H1 (cell line): ENCODE measurements at regions not wholly inside any gene's neighbourhood (a gene's known extent, or its start where the extent isn't known, plus 50 kb on each side); places are given as distances from the start of the nearest gene placed in this dataset.

Source experiments
- CTCF ChIA-PET: fragments of 300-600 bp; sonication (Branson Sonifier 250); formaldehyde crosslinking; loops from one replicate; lab custom pipeline; 2021; ENCODE audit not compliant: partially characterized antibody; lab: Charles Lee
- POLR2A ChIA-PET: fragments of 300-600 bp; sonication (Branson Sonifier 250); formaldehyde crosslinking; loops from one replicate; lab custom pipeline; 2021; ENCODE audit warnings: inconsistent platforms; ENCODE audit not compliant: partially characterized antibody; lab: Charles Lee
- DNase-seq, 2 experiments: peaks; one replicate each; pipeline versions ENCODE4 v3.0.0 to v3.0.0-alpha.2; 2010 to 2022; ENCODE audit warnings: low spot score in 2 of 2, low read depth in 1 of 2, mixed read lengths in 1 of 2
- FAIRE-seq: peaks from 2 replicates; lab custom pipeline; 2011; peaks lifted over from hg19 to GRCh38; lab: Jason Lieb, UNC
- H2AFZ ChIP-seq: 2 replicates; pipeline ENCODE4 v1.8.1; 2012; ENCODE audit warnings: low read length, inconsistent platforms
- H2AK5ac ChIP-seq: 2 replicates; pipeline ENCODE4 v1.6.1; 2013; ENCODE audit warnings: low read depth, low read length
- H2BK120ac ChIP-seq: replicated peaks from 2 replicates; pipeline ENCODE3; 2013; ENCODE audit warnings: low read depth, low read length, inconsistent platforms
- H2BK12ac ChIP-seq: 2 replicates; pipeline ENCODE4 v1.6.1; 2013; ENCODE audit warnings: low read depth, low read length
- H2BK15ac ChIP-seq: 2 replicates; pipeline ENCODE4 v1.6.1; 2013; ENCODE audit warnings: low read length
- H2BK20ac ChIP-seq: 2 replicates; pipeline ENCODE4 v1.6.1; 2013; ENCODE audit warnings: low read length
- H2BK5ac ChIP-seq: 2 replicates; pipeline ENCODE4 v1.6.1; 2013; ENCODE audit warnings: low read depth, low read length
- H3K14ac ChIP-seq: 2 replicates; pipeline ENCODE4 v1.6.1; 2013; ENCODE audit warnings: inconsistent platforms; ENCODE audit not compliant: insufficient read length
- H3K18ac ChIP-seq: 2 replicates; pipeline ENCODE4 v1.6.1; 2013; ENCODE audit warnings: low read length; ENCODE audit errors: extremely low read depth
- H3K23ac ChIP-seq: 2 replicates; pipeline ENCODE4 v1.6.1; 2013; ENCODE audit warnings: inconsistent platforms; ENCODE audit not compliant: insufficient read length
- H3K23me2 ChIP-seq: 2 replicates; pipeline ENCODE4 v1.6.1; 2013; ENCODE audit warnings: low read depth, low read length
- H3K27ac ChIP-seq: 2 replicates; pipeline ENCODE4 v1.6.1; 2011; ENCODE audit warnings: low read depth, low read length, inconsistent platforms
- H3K27me3 ChIP-seq, 4 experiments: replicated peaks in 1 of 4; 1 replicate in 1 of 4; 2 replicates in 3 of 4; pipeline versions ENCODE4 v1.6.1 to v1.8.1; 2011 to 2013; ENCODE audit warnings: low read length in 3 of 4, mild to moderate bottlenecking in 3 of 4, inconsistent platforms in 2 of 4, mixed read lengths in 2 of 4, moderate library complexity in 1 of 4; ENCODE audit not compliant: control insufficient read depth in 3 of 4, insufficient read depth in 3 of 4; ENCODE audit errors: extremely low read depth in 1 of 4
- H3K36me3 ChIP-seq, 4 experiments: 2 replicates each; pipeline versions ENCODE4 v1.6.1 to v1.8.1; 2011 to 2013; ENCODE audit warnings: mild to moderate bottlenecking in 4 of 4, low read length in 3 of 4, moderate library complexity in 2 of 4, control low read depth in 1 of 4, inconsistent platforms in 1 of 4; ENCODE audit not compliant: insufficient read depth in 4 of 4, control insufficient read depth in 2 of 4
- H3K4ac ChIP-seq: replicated peaks from 2 replicates; pipeline ENCODE3; 2013; ENCODE audit warnings: low read length, low read depth, mixed read lengths, inconsistent platforms; ENCODE audit not compliant: insufficient read length
- H3K4me1 ChIP-seq, 4 experiments: replicated peaks in 1 of 4; 1 replicate in 1 of 4; 2 replicates in 3 of 4; pipeline versions ENCODE4 v1.6.1 to v1.8.1; 2011 to 2013; ENCODE audit warnings: low read length in 3 of 4, inconsistent platforms in 2 of 4, mixed read lengths in 1 of 4; ENCODE audit not compliant: insufficient read depth in 4 of 4, control insufficient read depth in 3 of 4
- H3K4me2 ChIP-seq, 2 experiments: 2 replicates each; pipeline versions ENCODE4 v1.6.1 to v1.8.1; 2011 to 2013; ENCODE audit warnings: low read depth in 2 of 2, low read length in 2 of 2, control low read depth in 1 of 2, inconsistent platforms in 1 of 2, mild to moderate bottlenecking in 1 of 2; ENCODE audit not compliant: insufficient read depth in 1 of 2
- H3K4me3 ChIP-seq, 4 experiments: fragments of 200-600, 300-600 bp in 1 of 4; sonication (generic), shearing (Covaris generic), sonication (Bioruptor Twin) in 1 of 4; 2 replicates each; pipeline versions ENCODE4 v1.5.1 to v1.8.1; 2011 to 2016; ENCODE audit warnings: low read length in 4 of 4, low read depth in 3 of 4, control low read depth in 2 of 4, inconsistent platforms in 2 of 4, mild to moderate bottlenecking in 2 of 4, mixed read lengths in 1 of 4, moderate library complexity in 1 of 4; ENCODE audit not compliant: insufficient read depth in 2 of 4; ENCODE audit errors: extremely low read depth in 1 of 4
- H3K56ac ChIP-seq: replicated peaks from 2 replicates; pipeline ENCODE3; 2013; ENCODE audit warnings: low read depth, mild to moderate bottlenecking, mixed read lengths, low read length, inconsistent platforms; ENCODE audit not compliant: insufficient read length
- H3K79me1 ChIP-seq: 2 replicates; pipeline ENCODE4 v1.6.1; 2013; ENCODE audit warnings: low read depth, low read length, control low read depth
- H3K79me2 ChIP-seq, 2 experiments: 2 replicates each; pipeline versions ENCODE4 v1.6.1 to v1.8.1; 2012 to 2013; ENCODE audit warnings: low read length in 2 of 2, mild to moderate bottlenecking in 2 of 2, inconsistent platforms in 1 of 2; ENCODE audit not compliant: insufficient read depth in 2 of 2, control insufficient read depth in 1 of 2
- H3K9ac ChIP-seq, 4 experiments: replicated peaks in 1 of 4; 1 replicate in 1 of 4; 2 replicates in 3 of 4; pipeline versions ENCODE4 v1.6.1 to v1.8.1; 2011 to 2013; ENCODE audit warnings: low read depth in 3 of 4, low read length in 3 of 4, control low read depth in 2 of 4, mild to moderate bottlenecking in 2 of 4, moderate library complexity in 2 of 4, inconsistent platforms in 1 of 4; ENCODE audit errors: extremely low read depth in 1 of 4
- H3K9me3 ChIP-seq, 2 experiments: 2 replicates each; pipeline versions ENCODE4 v1.6.1 to v1.8.1; 2012 to 2013; ENCODE audit warnings: mild to moderate bottlenecking in 2 of 2, moderate library complexity in 2 of 2, control low read depth in 1 of 2, inconsistent platforms in 1 of 2, low read depth in 1 of 2, low read length in 1 of 2, mixed read lengths in 1 of 2; ENCODE audit not compliant: insufficient read depth in 2 of 2
- H4K20me1 ChIP-seq, 2 experiments: replicated peaks in 1 of 2; 2 replicates each; pipeline versions ENCODE3 to v1.8.1; 2011 to 2013; ENCODE audit warnings: inconsistent platforms in 2 of 2, low read length in 2 of 2, mild to moderate bottlenecking in 1 of 2; ENCODE audit not compliant: insufficient read depth in 2 of 2, control insufficient read depth in 1 of 2
- H4K5ac ChIP-seq: 2 replicates; pipeline ENCODE4 v1.6.1; 2013; ENCODE audit warnings: low read length, low read depth, mixed read lengths, inconsistent platforms; ENCODE audit not compliant: insufficient read length
- H4K8ac ChIP-seq: 2 replicates; pipeline ENCODE4 v1.8.0; 2013; ENCODE audit warnings: mild to moderate bottlenecking, moderate library complexity, low read length, inconsistent platforms; ENCODE audit not compliant: insufficient read depth; ENCODE audit errors: extremely low read depth
- H4K91ac ChIP-seq: replicated peaks from 2 replicates; pipeline ENCODE3; 2013; ENCODE audit warnings: low read length, mixed read lengths, inconsistent platforms; ENCODE audit not compliant: insufficient read length
- ASH2L ChIP-seq: fragments of 200-600, 300-600 bp; sonication (generic); IDR thresholded peaks from one replicate; pipeline ENCODE4 v1.7.1; 2017; ENCODE audit warnings: low read length
- HDAC6 ChIP-seq: IDR thresholded peaks from one replicate; pipeline ENCODE4 v1.7.1; 2012; ENCODE audit warnings: low read depth, mild to moderate bottlenecking, inconsistent platforms, low read length, moderate library complexity
- NANOG ChIP-seq: IDR thresholded peaks from 2 replicates; pipeline ENCODE4 v1.6.1; 2011; ENCODE audit warnings: low read length, low read depth, mild to moderate bottlenecking, inconsistent platforms; ENCODE audit not compliant: insufficient read depth, poor library complexity, severe bottlenecking
- POLR2A ChIP-seq, 2 experiments: IDR thresholded peaks; 1 replicate in 1 of 2; 2 replicates in 1 of 2; pipeline ENCODE4 v1.6.1; 2011; ENCODE audit warnings: low read depth in 2 of 2, low read length in 2 of 2, mild to moderate bottlenecking in 2 of 2; ENCODE audit errors: control extremely low read depth in 1 of 2
- POU5F1 ChIP-seq: IDR thresholded peaks from 2 replicates; pipeline ENCODE4 v1.6.1; 2011; ENCODE audit warnings: low read depth, mild to moderate bottlenecking, low read length, moderate library complexity
- SP4 ChIP-seq: IDR thresholded peaks from 2 replicates; pipeline ENCODE4 v1.6.1; 2012; ENCODE audit warnings: low read length, inconsistent platforms
- WGBS, 2 experiments: shearing (Covaris generic) in 1 of 2; methylation state at CpG; one replicate each; pipeline versions ENCODE4 v1.1.6 to v1.1.7; 2013 to 2015; ENCODE audit warnings: low lambda C conversion rate in 2 of 2, mixed read lengths in 2 of 2, inconsistent platforms in 1 of 2, low coverage in 1 of 2, missing lambda C conversion rate in 1 of 2; ENCODE audit not compliant: insufficient replicate concordance in 2 of 2, insufficient coverage in 1 of 2, insufficient read length in 1 of 2; ENCODE audit errors: extremely low coverage in 1 of 2, missing lambda C conversion rate in 1 of 2; 5-methylcytosine and 5-hydroxymethylcytosine counted together
- TF ChIP-seq, protein P1 (sequence below): IDR thresholded peaks from 2 replicates; pipeline ENCODE4 v1.6.1; 2011; ENCODE audit warnings: low read depth, mild to moderate bottlenecking, low read length; ENCODE audit not compliant: insufficient read depth

DNA sequence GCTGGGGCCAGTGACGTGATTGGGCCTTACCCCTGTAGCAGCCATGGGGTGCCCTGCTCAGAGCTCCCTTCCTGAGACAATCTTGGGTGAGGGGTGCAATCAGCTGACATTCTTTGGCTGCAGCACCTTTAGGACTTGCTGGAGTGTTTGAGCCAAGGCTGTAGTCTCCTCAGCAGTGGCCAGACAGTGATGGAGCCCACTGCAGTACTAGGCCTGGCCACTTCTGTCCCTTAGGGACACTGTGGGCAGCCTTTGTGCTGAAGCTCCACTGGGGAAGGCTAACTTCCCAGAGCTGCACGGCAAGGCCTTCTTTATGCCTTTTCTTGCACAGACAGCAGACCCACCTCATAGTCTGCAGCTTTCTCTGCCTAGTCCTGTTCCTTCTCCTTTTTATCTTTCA is 284.9 kb upstream of the IGF1R start:
- Histone ChIP-seq H3K79me2 (no peaks in the 10 kb centered on the region), H4K20me1 (peaks cover 0 to 2% of the 10 kb centered on the region in 2 experiments), H2BK120ac (no peak overlapping the region), H2BK5ac (no peak overlapping the region), H3K18ac (no peak overlapping the region), H3K4me1 (no peaks in the 10 kb centered on the region; a peak in 1 of 7 replicates), H4K8ac (no peak overlapping the region), H3K14ac (no peak overlapping the region), H3K4me2 (no peak overlapping the region), H3K79me1 (no peaks in the 10 kb centered on the region), H3K27me3 (no peaks in the 10 kb centered on the region), H3K23me2 (no peaks in the 10 kb centered on the region; the same call in 1 of the 2 replicates), H2BK20ac (no peak overlapping the region), H3K9me3 (no peaks in the 10 kb centered on the region), H3K23ac (no peak overlapping the region), H2BK15ac (no peak overlapping the region), H2AFZ (0 out of 2 replicates have a peak overlapping the region, but pooled peaks have one; percentile 55), H3K4me3 (no peak overlapping the region), H3K27ac (no peak overlapping the region), H4K91ac (no peak overlapping the region), H2BK12ac (no peak overlapping the region), H3K36me3 (no peaks in the 10 kb centered on the region), H4K5ac (no peak overlapping the region), H3K9ac (no peak overlapping the region), H3K4ac (no peak overlapping the region), H3K56ac (no peak overlapping the region), H2AK5ac (no peak overlapping the region)
- 93% methylated on average over 2 of the region's 2 CpGs; no CpG with 5 or more reads in 1 of the 2 experiments for WGBS, 2 experiments
- DNase-seq, result no peak
- ChIA-PET CTCF (interaction anchor here (1.0 to 2.0 kb wide), 4 partner anchors 9 to 51 kb away, joined by 3 to 5 read pairs (median 4); no protein-coding TSS in a partner anchor), POLR2A (no interaction called here)
- FAIRE-seq, result no peak
- TF ChIP-seq, protein P1, sequence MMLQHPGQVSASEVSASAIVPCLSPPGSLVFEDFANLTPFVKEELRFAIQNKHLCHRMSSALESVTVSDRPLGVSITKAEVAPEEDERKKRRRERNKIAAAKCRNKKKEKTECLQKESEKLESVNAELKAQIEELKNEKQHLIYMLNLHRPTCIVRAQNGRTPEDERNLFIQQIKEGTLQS, result no peak
- no peak for TF ChIP-seq SP4
- no peak for TF ChIP-seq NANOG
- TF ChIP-seq POLR2A (IDR thresholded peaks at IDR 0.05; ENCODE audit: control extremely low read depth in 1 of 2, low read depth in 2 of 2, low read length in 2 of 2), result no peak
- TF ChIP-seq HDAC6, result no peak
- TF ChIP-seq POU5F1, result no peak
- TF ChIP-seq ASH2L, result no peak
